ENCODE measurements at regions not wholly inside any gene's neighbourhood (a gene's known extent, or its start where the extent isn't known, plus 50 kb on each side); places are given as distances from the start of the nearest gene placed in this dataset.

DNA sequence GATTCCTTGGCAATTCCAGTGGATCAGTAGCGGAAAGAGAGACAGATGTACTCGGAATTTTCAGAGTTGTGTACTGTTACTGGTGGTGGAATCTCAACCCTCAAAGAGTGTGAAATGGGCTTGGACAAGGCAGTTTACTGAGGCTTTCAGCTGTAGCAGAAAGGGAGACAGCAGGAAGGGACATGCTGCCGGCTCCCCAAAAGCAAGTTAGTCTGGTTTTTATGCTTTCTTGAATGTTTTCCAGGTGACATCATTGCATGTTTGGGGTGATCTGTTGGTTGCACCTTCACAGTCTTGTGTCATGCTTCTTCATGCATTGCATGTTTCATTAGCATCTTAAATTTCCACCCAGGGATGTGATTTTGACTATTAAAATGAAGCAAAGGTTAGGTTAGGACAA lies 1282.2 kb downstream of the ADGRL3 start:
- no peak overlapping the region for H3K9ac ChIP-seq (ENCODE audit: low read depth, low read length)
- no peaks in the 10 kb centered on the region for H3K36me3 ChIP-seq (ENCODE audit: insufficient read depth, low read length)
- no peaks in the 10 kb centered on the region for H3K4me1 ChIP-seq (ENCODE audit: insufficient read depth, low read length)
- H3K9me3 ChIP-seq (ENCODE audit: control insufficient read depth, insufficient read depth, low read length) = no peaks in the 10 kb centered on the region

DNA sequence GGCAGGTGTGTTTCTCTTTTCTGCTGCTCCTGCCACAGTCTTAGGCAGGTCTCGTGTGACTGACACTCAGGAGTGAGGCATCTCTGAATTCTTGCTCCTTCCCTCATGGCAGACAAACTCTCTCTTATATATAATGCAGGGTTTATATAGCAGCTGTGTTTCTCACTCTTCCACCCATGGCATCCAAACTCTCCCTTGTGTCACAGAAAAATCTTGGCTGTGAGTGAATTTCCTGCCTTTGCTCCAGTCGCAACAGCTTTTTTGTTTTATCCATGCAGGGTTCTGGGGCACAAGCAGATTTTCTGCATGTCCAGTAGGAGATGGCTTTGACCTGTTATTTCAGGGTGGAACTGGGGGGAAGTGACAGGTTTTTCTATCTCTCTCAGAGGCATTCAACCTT lies 1275.5 kb downstream of the ADGRL3 start:
- Histone ChIP-seq H3K9me3 (ENCODE audit: control insufficient read depth, insufficient read depth, low read length) (no peaks in the 10 kb centered on the region), H3K4me1 (ENCODE audit: insufficient read depth, low read length) (no peaks in the 10 kb centered on the region), H3K36me3 (ENCODE audit: insufficient read depth, low read length) (no peaks in the 10 kb centered on the region), H3K9ac (ENCODE audit: low read depth, low read length) (no peak overlapping the region)

GRCh38 chr4:62474802-62475201 lies 1274.7 kb downstream of the ADGRL3 start:
- Histone ChIP-seq H3K9ac (ENCODE audit: low read depth, low read length) (no peak overlapping the region), H3K36me3 (ENCODE audit: insufficient read depth, low read length) (no peaks in the 10 kb centered on the region), H3K4me1 (ENCODE audit: insufficient read depth, low read length) (no peaks in the 10 kb centered on the region), H3K9me3 (ENCODE audit: control insufficient read depth, insufficient read depth, low read length) (no peaks in the 10 kb centered on the region)

- Histone ChIP-seq H3K4me1 (ENCODE audit: insufficient read depth, low read length) (no peaks in the 10 kb centered on the region), H3K9me3 (ENCODE audit: control insufficient read depth, insufficient read depth, low read length) (no peaks in the 10 kb centered on the region), H3K9ac (ENCODE audit: low read depth, low read length) (no peak overlapping the region), H3K36me3 (ENCODE audit: insufficient read depth, low read length) (no peaks in the 10 kb centered on the region)
These were observed 1270.9 kb downstream of the ADGRL3 start for GRCh38 chr4:62471021-62471420.

DNA sequence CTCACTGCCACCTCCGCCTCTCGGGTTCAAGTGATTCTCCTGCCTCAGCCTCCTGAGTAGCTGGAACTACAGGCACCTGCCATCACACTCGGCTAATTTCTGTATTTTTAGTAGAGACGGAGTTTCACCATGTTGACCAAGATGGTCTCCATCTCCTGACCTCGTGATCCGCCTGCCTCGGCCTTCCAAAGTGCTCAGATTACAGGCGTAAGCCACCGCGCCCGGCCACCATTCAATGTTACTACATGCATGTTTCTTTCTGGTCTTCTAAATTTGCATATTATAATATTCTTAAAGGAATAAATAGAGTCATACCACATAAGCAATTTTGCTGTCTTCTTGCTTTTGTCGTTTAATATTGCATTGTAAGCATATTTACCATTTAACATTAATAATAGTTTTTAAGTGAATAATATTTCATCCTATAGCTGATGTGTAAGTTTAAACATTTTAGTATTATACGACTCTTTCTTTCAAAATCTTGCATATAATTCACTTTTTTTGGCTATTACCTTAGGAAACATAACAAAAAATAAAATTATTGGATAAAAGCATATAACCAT lies 1270.4 kb downstream of the ADGRL3 start:
- Histone ChIP-seq H3K9ac (ENCODE audit: low read depth, low read length) (no peak overlapping the region), H3K4me1 (ENCODE audit: insufficient read depth, low read length) (no peaks in the 10 kb centered on the region), H3K9me3 (ENCODE audit: control insufficient read depth, insufficient read depth, low read length) (no peaks in the 10 kb centered on the region), H3K36me3 (ENCODE audit: insufficient read depth, low read length) (no peaks in the 10 kb centered on the region)

DNA sequence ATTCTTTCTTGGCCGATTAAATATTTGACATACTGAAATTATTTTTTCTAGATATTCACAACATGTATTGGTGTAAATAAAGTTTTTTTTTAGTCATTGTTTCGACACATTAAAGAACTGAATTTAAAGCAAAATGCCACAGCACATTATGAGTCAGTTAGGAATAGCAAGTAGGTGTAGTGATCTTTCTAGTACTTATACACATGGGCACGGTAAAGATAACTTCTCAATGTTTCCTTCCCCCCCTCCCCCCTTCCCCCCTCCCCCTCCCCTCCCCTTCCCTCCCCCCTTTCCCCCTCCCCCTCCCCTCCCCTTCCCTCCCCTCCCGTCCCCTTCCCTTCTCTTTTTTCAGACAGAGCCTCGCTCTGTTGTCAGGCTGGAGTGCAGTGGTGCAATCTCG lies 1269.9 kb downstream of the ADGRL3 start:
- Histone ChIP-seq H3K9ac (ENCODE audit: low read depth, low read length) (no peak overlapping the region), H3K4me1 (ENCODE audit: insufficient read depth, low read length) (no peaks in the 10 kb centered on the region), H3K9me3 (ENCODE audit: control insufficient read depth, insufficient read depth, low read length) (no peaks in the 10 kb centered on the region), H3K36me3 (ENCODE audit: insufficient read depth, low read length) (no peaks in the 10 kb centered on the region)

DNA sequence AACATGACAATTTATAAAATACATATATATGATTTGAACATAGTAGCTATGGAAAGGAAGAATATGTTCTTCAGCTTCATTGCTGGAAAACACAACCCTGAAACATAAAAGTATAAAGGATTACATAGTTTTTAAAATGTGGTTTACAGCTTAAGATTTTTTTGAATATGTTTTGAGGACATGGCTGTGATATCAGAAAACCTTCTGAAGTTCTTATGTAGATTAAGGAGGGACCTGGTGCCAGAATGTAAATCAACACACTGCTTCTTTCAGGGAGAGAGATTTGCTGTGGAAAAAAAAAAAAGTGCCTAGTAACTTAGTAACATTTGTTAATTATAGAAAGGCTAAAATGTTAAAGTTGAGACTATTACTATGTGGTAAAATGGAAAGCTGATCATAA lies 1261.8 kb downstream of the ADGRL3 start:
- Histone ChIP-seq H3K9me3 (ENCODE audit: control insufficient read depth, insufficient read depth, low read length) (no peaks in the 10 kb centered on the region), H3K9ac (ENCODE audit: low read depth, low read length) (no peak overlapping the region), H3K4me1 (ENCODE audit: insufficient read depth, low read length) (no peaks in the 10 kb centered on the region), H3K36me3 (ENCODE audit: insufficient read depth, low read length) (no peaks in the 10 kb centered on the region)

DNA sequence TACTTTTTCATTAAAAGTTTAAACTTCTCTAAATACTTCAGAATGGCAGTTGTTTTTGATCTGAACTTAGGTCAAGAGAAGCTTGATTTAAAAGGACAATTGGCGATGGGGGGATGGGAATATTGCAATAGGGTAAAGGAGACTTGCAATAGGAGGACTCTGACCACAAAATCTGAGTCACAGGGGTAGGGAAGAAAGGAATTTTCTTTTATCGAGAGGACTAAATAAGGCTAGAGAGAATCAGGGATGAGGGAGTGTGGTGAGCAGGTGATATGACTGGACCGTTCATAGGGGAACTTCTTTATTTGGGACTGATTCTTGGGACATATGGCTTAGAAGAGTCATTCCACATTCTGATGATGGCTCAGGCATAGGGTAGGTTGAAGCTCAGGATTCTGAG lies 1260.2 kb downstream of the ADGRL3 start:
- H3K9ac ChIP-seq (ENCODE audit: low read depth, low read length) = no peak overlapping the region
- H3K4me1 ChIP-seq (ENCODE audit: insufficient read depth, low read length) = no peaks in the 10 kb centered on the region
- H3K9me3 ChIP-seq (ENCODE audit: control insufficient read depth, insufficient read depth, low read length) = no peaks in the 10 kb centered on the region
- H3K36me3 ChIP-seq (ENCODE audit: insufficient read depth, low read length) = no peaks in the 10 kb centered on the region

DNA sequence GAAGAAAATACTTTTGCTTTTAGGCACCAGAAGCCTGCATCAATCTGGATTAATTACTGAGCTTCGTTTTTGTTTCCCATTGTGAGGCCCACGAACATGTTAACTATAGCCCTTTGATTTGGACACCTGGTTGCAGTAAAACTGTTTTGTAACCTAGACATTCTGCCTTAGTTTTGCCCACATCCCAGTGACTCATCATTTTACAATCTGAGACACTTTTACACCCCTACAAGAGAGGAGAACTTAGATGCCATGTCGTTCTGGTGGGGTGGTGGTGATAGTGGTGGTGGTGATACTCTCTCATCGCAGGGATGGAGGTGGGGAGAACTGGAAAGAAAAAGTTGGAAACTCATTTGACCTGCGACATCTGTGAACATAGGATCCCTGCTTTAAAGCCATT lies 1257.2 kb downstream of the ADGRL3 start:
- no peaks in the 10 kb centered on the region for H3K9me3 ChIP-seq (ENCODE audit: control insufficient read depth, insufficient read depth, low read length)
- no peak overlapping the region for H3K9ac ChIP-seq (ENCODE audit: low read depth, low read length)
- no peaks in the 10 kb centered on the region for H3K36me3 ChIP-seq (ENCODE audit: insufficient read depth, low read length)
- H3K4me1 ChIP-seq (ENCODE audit: insufficient read depth, low read length) = no peaks in the 10 kb centered on the region

DNA sequence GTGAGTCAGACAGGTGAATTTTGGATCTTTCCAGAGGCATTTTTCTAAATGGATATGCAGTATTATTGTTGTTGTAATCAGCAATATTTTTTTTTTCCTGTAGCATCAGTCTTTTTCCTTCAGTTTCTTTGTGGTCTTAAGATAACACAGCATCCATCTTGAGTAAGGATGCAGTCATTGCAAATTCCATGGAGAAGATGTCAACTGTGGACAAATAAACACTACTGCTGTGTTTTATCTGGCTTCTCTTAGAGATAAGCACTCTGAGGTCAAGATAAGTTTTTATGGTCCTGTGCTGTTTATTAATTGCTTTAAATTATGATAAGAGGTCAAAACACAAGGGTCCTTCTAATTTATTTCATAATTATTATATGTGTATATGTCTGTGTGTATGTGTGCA lies 1255.7 kb downstream of the ADGRL3 start:
- Histone ChIP-seq H3K9ac (ENCODE audit: low read depth, low read length) (no peak overlapping the region), H3K4me1 (ENCODE audit: insufficient read depth, low read length) (no peaks in the 10 kb centered on the region), H3K36me3 (ENCODE audit: insufficient read depth, low read length) (no peaks in the 10 kb centered on the region), H3K9me3 (ENCODE audit: control insufficient read depth, insufficient read depth, low read length) (no peaks in the 10 kb centered on the region)

GRCh38 chr4:62454535-62454934 lies 1254.4 kb downstream of the ADGRL3 start:
- H3K4me1 ChIP-seq (ENCODE audit: insufficient read depth, low read length) = no peaks in the 10 kb centered on the region
- H3K36me3 ChIP-seq (ENCODE audit: insufficient read depth, low read length) = no peaks in the 10 kb centered on the region
- H3K9me3 ChIP-seq (ENCODE audit: control insufficient read depth, insufficient read depth, low read length) = no peaks in the 10 kb centered on the region
- no peak overlapping the region for H3K9ac ChIP-seq (ENCODE audit: low read depth, low read length)

- Histone ChIP-seq H3K36me3 (ENCODE audit: insufficient read depth, low read length) (no peaks in the 10 kb centered on the region), H3K9me3 (ENCODE audit: control insufficient read depth, insufficient read depth, low read length) (no peaks in the 10 kb centered on the region), H3K4me1 (ENCODE audit: insufficient read depth, low read length) (no peaks in the 10 kb centered on the region), H3K9ac (ENCODE audit: low read depth, low read length) (no peak overlapping the region)
These were observed 1250.6 kb downstream of the ADGRL3 start for GRCh38 chr4:62450740-62451139.

DNA sequence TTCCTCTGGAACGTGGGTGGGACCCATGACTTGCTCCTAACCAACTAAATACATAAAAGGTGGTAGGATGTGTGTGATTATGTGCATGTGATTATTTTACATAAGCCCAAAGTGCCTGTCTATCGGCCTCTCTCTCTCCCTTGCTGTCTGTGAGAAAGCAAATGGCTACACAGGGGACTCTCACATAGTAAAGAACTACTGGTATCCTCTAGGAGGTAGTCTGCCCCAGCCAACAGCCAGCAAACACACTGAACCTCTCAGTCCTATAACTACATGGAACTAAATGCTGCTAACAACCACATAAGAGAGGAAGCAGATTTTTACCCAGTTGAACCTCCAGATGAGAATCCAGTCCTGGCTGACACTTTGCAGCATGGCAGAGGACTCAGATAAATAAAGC lies 1249.4 kb downstream of the ADGRL3 start:
- H3K9me3 ChIP-seq (ENCODE audit: control insufficient read depth, insufficient read depth, low read length) = no peaks in the 10 kb centered on the region
- no peaks in the 10 kb centered on the region for H3K36me3 ChIP-seq (ENCODE audit: insufficient read depth, low read length)
- H3K4me1 ChIP-seq (ENCODE audit: insufficient read depth, low read length) = no peaks in the 10 kb centered on the region
- no peak overlapping the region for H3K9ac ChIP-seq (ENCODE audit: low read depth, low read length)

GRCh38 chr4:62448911-62449310 lies 1248.8 kb downstream of the ADGRL3 start:
- Histone ChIP-seq H3K36me3 (ENCODE audit: insufficient read depth, low read length) (no peaks in the 10 kb centered on the region), H3K4me1 (ENCODE audit: insufficient read depth, low read length) (no peaks in the 10 kb centered on the region), H3K9ac (ENCODE audit: low read depth, low read length) (no peak overlapping the region), H3K9me3 (ENCODE audit: control insufficient read depth, insufficient read depth, low read length) (no peaks in the 10 kb centered on the region)

- peaks cover 2% of the 10 kb centered on the region; the same call in 1 of the 2 replicates for H3K9me3 ChIP-seq (ENCODE audit: control insufficient read depth, insufficient read depth, low read length)
- no peak overlapping the region for H3K9ac ChIP-seq (ENCODE audit: low read depth, low read length)
- H3K36me3 ChIP-seq (ENCODE audit: insufficient read depth, low read length) = no peaks in the 10 kb centered on the region
- no peaks in the 10 kb centered on the region for H3K4me1 ChIP-seq (ENCODE audit: insufficient read depth, low read length)
These were observed 1238.9 kb downstream of the ADGRL3 start for GRCh38 chr4:62439051-62439450.

DNA sequence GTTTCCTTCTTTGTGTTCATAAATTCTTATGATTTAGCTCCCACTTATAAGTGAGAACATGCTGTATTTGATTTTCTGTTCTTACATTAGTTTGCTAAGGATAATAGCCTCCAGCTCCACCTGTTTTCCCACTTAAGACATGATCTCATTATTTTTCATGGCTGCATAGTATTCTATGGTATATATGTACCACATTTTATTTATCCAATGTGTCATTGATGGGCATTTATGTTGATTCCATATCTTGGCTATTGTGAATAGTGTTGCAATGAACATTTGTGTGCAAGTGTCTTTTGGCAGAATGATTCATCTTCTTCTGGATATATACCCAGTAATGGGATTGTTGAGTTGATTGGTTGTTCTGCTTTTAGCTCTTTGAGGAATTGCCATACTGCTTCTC lies 1234.8 kb downstream of the ADGRL3 start:
- Histone ChIP-seq H3K4me1 (ENCODE audit: insufficient read depth, low read length) (peaks cover 5% of the 10 kb centered on the region; the same call in 1 of the 2 replicates), H3K9ac (ENCODE audit: low read depth, low read length) (no peak overlapping the region), H3K36me3 (ENCODE audit: insufficient read depth, low read length) (no peaks in the 10 kb centered on the region; the same call in 1 of the 2 replicates), H3K9me3 (ENCODE audit: control insufficient read depth, insufficient read depth, low read length) (peaks cover 5% of the 10 kb centered on the region)
